Stomach (tissue), 8 donors: ENCODE measurements at regions not wholly inside any gene's neighbourhood (a gene's known extent, or its start where the extent isn't known, plus 50 kb on each side); places are given as distances from the start of the nearest gene placed in this dataset.

Experiments used
- DNase-seq, 2 donors: peaks; one replicate each; pipeline versions ENCODE4 v3.0.0 to v3.0.0-alpha.2; 2013 to 2019
- H3K27ac ChIP-seq, 5 donors: fragments of 200-600 bp in 4 of 5; sonication (generic) in 4 of 5; one replicate each; pipeline ENCODE4 v1.5.1; 2013 to 2019; ENCODE audit warnings: mild to moderate bottlenecking in 1 of 5, moderate library complexity in 1 of 5
- H3K27me3 ChIP-seq, 3 donors: fragments of 200-600 bp; sonication (generic); one replicate each; pipeline ENCODE4 v1.5.1; 2017 to 2019; ENCODE audit warnings: mixed run types in 1 of 3
- H3K36me3 ChIP-seq, 4 donors: fragments of 200-600 bp; sonication (generic); 1 replicate in 3 of 4; 2 replicates in 1 of 4; pipeline ENCODE4 v1.5.1; 2016 to 2019
- H3K4me1 ChIP-seq, 4 donors: fragments of 200-600 bp; sonication (generic); one replicate each; pipeline ENCODE4 v1.5.1; 2016 to 2019
- H3K4me3 ChIP-seq, 4 donors: fragments of 200-600 bp; sonication (generic) in 3 of 4; one replicate each; pipeline ENCODE4 v1.5.1; 2016 to 2019; ENCODE audit warnings: mild to moderate bottlenecking in 1 of 4
- H3K9me3 ChIP-seq, 4 donors: fragments of 200-600 bp; sonication (generic); one replicate each; pipeline ENCODE4 v1.5.1; 2016 to 2019
- EP300 ChIP-seq: sonication (generic); formaldehyde crosslinking; IDR thresholded peaks from one replicate; pipeline ENCODE4 v1.6.1; 2017; ENCODE audit warnings: antibody characterized with exemption
- POLR2A ChIP-seq, 4 donors: fragments of 450-650 bp; IDR thresholded peaks; one replicate each; pipeline ENCODE4 v1.6.1; 2016; ENCODE audit warnings: antibody characterized with exemption in 4 of 4, control low read depth in 2 of 4, mild to moderate bottlenecking in 1 of 4, moderate library complexity in 1 of 4
- POLR2AphosphoS5 ChIP-seq, 3 donors: sonication (generic); formaldehyde crosslinking; IDR thresholded peaks; one replicate each; pipeline ENCODE4 v1.6.1; 2016; ENCODE audit warnings: antibody characterized with exemption in 3 of 3
- WGBS, 5 donors: extraction: QIAGEN DNeasy Blood & Tissue Kit in 3 of 5; methylation state at CpG; one replicate each; pipeline versions ENCODE4 v1.1.5 to v1.1.7; 2013 to 2018; 5-methylcytosine and 5-hydroxymethylcytosine counted together
- intact Hi-C: fragments of 100-400 bp; cut with DNase I; formaldehyde crosslinking; loops from one replicate; pipeline ENCODE4 v1.15.1; 2023; ENCODE audit warnings: low total_unique reads
- TF ChIP-seq, protein P1 (sequence below), 7 experiments: fragments of 450-650 bp in 4 of 7; fragments of 200-600 bp in 3 of 7; sonication (generic) in 3 of 7; IDR thresholded peaks; one replicate each; pipeline ENCODE4 v1.5.1; 2016 to 2019; ENCODE audit warnings: antibody characterized with exemption in 7 of 7, control low read depth in 2 of 7, mild to moderate bottlenecking in 1 of 7
- donor health status: healthy with polysubstance abuse.
- donor health status: Bipolar disorder and iron deficiency.
- donor health status: healthy.

DNA sequence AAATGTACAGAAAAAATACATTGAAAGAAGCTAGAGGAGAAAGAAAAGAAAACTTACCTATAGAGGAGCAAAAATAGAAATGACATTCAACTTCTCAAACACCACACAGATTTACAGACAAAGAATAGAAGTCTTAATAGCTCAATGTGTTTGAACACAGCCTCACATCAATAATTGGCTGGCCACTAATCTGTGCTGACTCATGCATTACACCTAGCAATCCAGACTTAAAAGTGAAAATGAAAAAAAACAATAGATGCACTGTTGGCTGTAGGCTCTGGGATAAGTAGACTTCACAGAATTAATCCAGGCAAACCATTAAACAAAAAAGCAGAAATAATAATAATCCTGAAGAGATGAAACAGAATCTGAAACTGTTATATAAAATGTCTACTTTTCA lies 961.3 kb upstream of the CELF4 start:
- no peaks in the 10 kb centered on the region for H3K36me3 ChIP-seq
- TF ChIP-seq POLR2A (IDR thresholded peaks at IDR 0.05) = no peak
- TF ChIP-seq, protein P1, sequence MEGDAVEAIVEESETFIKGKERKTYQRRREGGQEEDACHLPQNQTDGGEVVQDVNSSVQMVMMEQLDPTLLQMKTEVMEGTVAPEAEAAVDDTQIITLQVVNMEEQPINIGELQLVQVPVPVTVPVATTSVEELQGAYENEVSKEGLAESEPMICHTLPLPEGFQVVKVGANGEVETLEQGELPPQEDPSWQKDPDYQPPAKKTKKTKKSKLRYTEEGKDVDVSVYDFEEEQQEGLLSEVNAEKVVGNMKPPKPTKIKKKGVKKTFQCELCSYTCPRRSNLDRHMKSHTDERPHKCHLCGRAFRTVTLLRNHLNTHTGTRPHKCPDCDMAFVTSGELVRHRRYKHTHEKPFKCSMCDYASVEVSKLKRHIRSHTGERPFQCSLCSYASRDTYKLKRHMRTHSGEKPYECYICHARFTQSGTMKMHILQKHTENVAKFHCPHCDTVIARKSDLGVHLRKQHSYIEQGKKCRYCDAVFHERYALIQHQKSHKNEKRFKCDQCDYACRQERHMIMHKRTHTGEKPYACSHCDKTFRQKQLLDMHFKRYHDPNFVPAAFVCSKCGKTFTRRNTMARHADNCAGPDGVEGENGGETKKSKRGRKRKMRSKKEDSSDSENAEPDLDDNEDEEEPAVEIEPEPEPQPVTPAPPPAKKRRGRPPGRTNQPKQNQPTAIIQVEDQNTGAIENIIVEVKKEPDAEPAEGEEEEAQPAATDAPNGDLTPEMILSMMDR (IDR thresholded peaks at IDR 0.05) = no peak
- no peak for TF ChIP-seq POLR2AphosphoS5 (IDR thresholded peaks at IDR 0.05)
- no peak for TF ChIP-seq EP300
- no peaks in the 10 kb centered on the region for H3K9me3 ChIP-seq
- no peak for DNase-seq
- no peak overlapping the region for H3K4me3 ChIP-seq
- no peaks in the 10 kb centered on the region for H3K4me1 ChIP-seq
- H3K27me3 ChIP-seq = no peaks in the 10 kb centered on the region
- intact Hi-C loops = no loop called here
- H3K27ac ChIP-seq = no peak overlapping the region

DNA sequence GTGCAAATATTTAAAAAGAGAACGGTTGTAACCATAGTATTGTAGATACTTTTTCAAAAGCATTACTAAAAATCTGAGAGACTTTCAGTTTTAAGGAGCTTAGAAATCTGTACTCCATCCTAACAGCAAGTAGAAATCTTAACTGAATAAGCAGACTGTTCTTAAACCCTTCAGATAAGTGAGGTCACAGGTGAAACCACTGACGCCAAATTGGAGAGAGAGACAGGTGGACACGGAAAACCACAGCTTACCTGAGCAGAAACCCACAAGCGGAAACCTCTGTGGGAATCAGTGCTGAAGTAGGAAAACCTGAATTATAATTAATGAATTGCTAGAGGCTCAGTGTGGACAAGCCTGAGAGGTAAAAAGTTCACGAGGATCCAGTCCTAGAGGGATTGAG lies 959.4 kb upstream of the CELF4 start:
- H3K4me3 ChIP-seq = no peak overlapping the region
- no peaks in the 10 kb centered on the region for H3K27me3 ChIP-seq
- intact Hi-C loops = no loop called here
- H3K36me3 ChIP-seq = no peaks in the 10 kb centered on the region
- no peaks in the 10 kb centered on the region for H3K9me3 ChIP-seq
- H3K4me1 ChIP-seq = peaks cover 0 to 10% (median 0%) of the 10 kb centered on the region in 4 donors
- TF ChIP-seq POLR2AphosphoS5 (IDR thresholded peaks at IDR 0.05) (no peak), POLR2A (IDR thresholded peaks at IDR 0.05) (no peak), EP300 (no peak)
- TF ChIP-seq, protein P1 (IDR thresholded peaks at IDR 0.05) = no peak
- DNase-seq = no peak
- WGBS, 5 donors = 45 to 62% (median 51%) methylated on average over 5 of the region's 5 CpGs
- H3K27ac ChIP-seq = peak overlapping the region in 1 of 5 donors; percentile 54

GRCh38 chr18:38520786-38521185 lies 955.2 kb upstream of the CELF4 start:
- TF ChIP-seq EP300 (no peak), POLR2A (IDR thresholded peaks at IDR 0.05) (no peak), POLR2AphosphoS5 (IDR thresholded peaks at IDR 0.05) (no peak)
- TF ChIP-seq, protein P1 (IDR thresholded peaks at IDR 0.05) = no peak
- intact Hi-C loops = no loop called here
- Histone ChIP-seq H3K27ac (no peak overlapping the region), H3K27me3 (no peaks in the 10 kb centered on the region), H3K36me3 (no peaks in the 10 kb centered on the region), H3K9me3 (no peaks in the 10 kb centered on the region), H3K4me1 (peaks cover 0 to 14% (median 0%) of the 10 kb centered on the region in 4 donors), H3K4me3 (no peak overlapping the region)
- DNase-seq = peak in 1 of 2 donors; percentile 77
- 34 to 41% (median 38%) methylated on average over 5 of the region's 5 CpGs for WGBS, 5 donors

- Histone ChIP-seq H3K36me3 (no peaks in the 10 kb centered on the region), H3K27me3 (no peaks in the 10 kb centered on the region), H3K27ac (no peak overlapping the region), H3K4me3 (no peak overlapping the region), H3K9me3 (no peaks in the 10 kb centered on the region), H3K4me1 (no peaks in the 10 kb centered on the region)
- TF ChIP-seq POLR2A (IDR thresholded peaks at IDR 0.05) = no peak
- TF ChIP-seq POLR2AphosphoS5 (IDR thresholded peaks at IDR 0.05) = no peak
- TF ChIP-seq EP300 = no peak
- TF ChIP-seq, protein P1 (IDR thresholded peaks at IDR 0.05) = no peak
- intact Hi-C loops = no loop called here
- 72 to 81% (median 80%) methylated on average over 1 of the region's 1 CpG for WGBS, 5 donors
- DNase-seq = no peak
Measured at GRCh38 chr18:38502539-38502938, 936.9 kb upstream of the CELF4 start.
